RCC 7860 (cell line): ENCODE measurements at regions not wholly inside any gene's neighbourhood (a gene's known extent, or its start where the extent isn't known, plus 50 kb on each side); places are given as distances from the start of the nearest gene placed in this dataset.
"Not testable (repeated sequence)": the region's sequence is repeated elsewhere in the genome, so short reads cannot be mapped to it uniquely, and the experiment has no call there.

Experiments used
- DNase-seq: peaks from one replicate; pipeline ENCODE4 v3.0.0-alpha.2; 2015; ENCODE audit warnings: low spot score
- FAIRE-seq: peaks from 2 replicates; lab custom pipeline; 2012; peaks lifted over from hg19 to GRCh38; lab: Jason Lieb, UNC

DNA sequence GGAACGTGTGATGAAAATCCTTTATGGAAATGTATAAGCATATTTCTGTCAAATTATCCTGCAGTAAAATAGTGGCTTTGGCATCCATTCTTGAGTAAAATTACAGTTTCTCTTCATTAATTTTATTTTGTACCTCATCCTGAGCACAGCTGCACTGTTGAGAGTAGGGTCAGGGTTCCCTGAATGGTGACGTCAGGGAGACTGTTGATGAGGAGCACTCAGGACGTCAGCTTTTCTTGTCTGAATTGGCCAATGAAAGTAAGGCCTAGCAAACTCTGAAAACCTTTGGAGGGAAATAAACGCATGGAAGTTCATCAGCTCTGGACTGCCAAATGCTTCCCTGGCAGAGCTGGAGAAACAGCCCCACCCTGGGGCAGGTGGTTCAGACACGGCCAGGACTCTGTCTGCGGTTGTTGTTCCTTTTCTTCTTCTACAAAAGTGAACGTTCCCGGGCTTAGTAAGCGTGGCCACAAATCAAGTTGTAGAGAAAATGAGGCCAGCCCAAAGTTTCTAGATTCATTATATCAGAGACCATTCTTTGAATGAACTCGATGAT, 179.7 kb upstream of the EXOC2 start:
- DNase-seq: no peak
- no peak for FAIRE-seq

DNA sequence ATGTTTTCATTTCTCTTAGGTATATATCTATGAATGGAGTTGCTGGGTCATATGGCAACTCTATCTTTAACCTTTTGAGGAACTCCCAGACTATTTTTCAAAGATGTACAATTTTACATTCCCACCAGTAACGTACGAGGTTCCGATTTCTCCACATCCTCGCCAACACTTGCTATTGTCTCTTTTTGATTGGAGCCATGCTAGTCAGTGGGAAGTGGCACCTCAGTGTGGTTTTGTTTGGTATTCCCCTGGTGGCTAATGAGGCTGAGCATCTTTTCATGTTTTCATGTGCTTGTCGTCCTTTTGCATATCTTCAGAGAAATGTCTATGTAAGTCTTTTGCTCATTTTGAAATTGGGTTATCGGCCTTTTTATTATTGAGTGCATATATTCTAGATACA, 178.6 kb upstream of the EXOC2 start:
- FAIRE-seq (no peak), DNase-seq (no peak)

DNA sequence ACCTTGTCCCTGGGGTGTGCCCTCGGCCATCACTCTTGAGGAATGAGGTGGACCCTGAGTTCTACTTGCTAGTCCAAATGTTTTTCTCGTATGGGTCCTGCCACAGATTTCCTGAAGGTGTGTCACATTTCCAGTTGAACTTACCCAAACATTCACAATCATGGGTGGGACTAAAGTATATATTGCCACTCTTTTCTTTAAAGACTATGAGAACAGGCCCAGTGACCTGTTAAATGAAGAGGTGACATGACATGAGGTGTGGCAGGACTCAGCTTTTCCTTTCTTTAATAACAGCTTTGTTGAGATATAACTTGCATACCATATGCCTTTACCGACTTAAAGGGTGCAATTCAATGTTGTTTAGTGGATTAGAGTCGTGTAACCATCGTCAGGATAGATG, 177.2 kb upstream of the EXOC2 start:
- DNase-seq: no peak
- FAIRE-seq: no peak

DNA sequence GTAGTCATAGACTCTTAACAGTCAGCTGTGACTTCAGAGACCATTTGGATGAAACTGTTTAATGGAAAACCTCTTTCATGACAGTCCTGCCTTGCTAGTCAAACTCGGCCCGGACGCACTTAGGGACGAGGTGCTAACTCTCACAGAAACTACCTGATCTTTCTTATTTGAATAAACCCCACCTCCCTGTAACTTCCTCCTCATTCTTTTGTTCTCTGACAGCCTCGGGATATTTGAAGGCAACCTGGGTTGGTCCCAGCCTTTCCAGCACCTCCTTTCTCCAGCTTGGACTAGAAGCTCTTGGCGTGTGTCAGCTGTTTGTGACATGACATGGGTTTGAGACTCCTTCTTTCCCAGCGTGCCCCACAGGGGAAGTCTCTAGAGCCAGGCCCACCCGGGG, 175.3 kb upstream of the EXOC2 start:
- no peak for DNase-seq
- no peak for FAIRE-seq

DNA sequence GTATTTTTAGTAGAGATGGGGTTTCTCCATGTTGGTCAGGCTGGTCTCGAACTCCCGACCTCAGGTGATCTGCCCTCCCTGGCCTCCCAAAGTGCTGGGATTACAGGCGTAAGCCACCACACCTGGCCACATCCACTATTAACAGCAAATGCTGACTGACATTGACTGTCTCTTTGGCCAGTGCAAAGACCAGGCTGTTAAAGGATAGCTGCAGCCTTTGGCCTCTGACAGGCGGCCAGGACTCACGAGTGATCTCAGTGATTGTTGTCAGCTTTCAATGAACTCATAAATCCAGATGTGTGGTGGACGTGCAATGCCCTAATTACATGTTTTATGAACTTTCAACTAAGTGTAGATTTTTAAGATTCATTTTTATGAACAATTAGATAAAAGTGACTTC, 174.4 kb upstream of the EXOC2 start:
- DNase-seq (no peak), FAIRE-seq (no peak)

DNA sequence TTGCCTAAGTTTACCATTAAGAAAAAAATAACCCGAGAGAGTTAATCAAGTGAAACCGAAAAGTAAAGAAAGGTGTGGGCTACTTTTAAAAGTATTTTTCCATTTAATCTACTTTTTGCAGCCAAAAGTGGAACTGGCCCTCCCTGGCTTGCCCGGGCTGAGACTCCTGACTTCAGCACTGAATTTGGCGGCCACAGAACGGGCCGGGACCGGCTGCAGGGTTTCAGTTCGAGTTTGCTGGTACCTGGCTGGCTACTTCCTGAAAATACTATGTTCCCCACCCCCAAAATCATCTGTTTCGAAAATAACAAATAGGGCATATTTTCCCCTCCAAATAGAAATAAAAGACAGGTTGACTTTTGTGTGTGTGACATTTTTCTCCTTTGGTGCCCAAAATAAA, 173.4 kb upstream of the EXOC2 start:
- no peak for DNase-seq
- FAIRE-seq: no peak

DNA sequence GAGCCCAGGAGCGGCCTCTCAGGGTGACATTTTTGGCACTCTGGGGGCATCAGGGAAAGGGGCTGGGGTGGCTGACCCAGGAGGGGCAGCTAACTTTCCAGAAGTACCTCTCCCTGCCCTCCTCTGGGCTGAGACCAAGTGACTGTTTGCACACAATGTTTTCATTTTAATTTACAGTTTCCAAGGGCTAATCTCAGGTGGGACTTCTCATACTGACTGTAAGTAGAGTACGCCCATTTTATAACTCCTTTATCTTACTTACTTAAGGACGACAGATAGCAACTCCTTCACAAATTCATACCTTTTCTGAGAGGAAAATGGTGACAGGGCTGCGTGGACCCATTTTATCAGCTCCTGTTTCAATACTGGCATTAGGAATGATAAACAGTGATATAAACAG, 172.9 kb upstream of the EXOC2 start:
- FAIRE-seq (no peak), DNase-seq (no peak)

DNA sequence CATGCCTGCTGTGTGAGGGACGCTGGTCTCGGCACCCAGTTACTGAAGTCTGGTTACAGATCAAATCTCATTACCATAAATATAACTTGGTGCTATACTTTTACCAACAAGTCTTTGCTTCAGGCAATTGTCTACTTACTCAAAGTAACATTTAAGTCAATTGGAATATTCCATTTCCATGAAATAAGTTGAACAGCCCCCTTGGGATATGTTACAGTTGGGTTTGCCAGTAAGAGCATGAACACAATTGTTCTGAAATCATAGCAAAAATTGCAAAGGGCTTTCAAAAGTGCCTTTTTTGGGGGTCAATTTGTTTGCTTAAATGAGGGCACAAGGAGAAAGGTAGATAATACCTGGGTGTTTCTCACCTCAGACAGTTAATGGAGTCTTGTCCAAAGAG, 170.9 kb upstream of the EXOC2 start:
- DNase-seq (no peak), FAIRE-seq (no peak)

DNA sequence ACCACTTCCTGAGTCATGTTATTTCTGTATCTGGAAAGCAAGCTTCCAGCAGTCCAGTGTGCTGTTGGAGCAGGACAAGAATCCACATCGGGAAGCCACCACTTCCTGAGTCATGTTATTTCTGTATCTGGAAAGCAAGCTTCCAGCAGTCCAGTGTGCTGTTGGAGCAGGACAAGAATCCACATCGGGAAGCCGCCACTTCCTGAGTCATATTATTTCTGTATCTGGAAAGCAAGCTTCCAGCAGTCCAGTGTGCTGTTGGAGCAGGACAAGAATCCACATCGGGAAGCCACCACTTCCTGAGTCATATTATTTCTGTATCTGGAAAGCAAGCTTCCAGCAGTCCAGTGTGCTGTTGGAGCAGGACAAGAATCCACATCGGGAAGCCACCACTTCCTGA, 170.2 kb upstream of the EXOC2 start:
- DNase-seq, FAIRE-seq: not testable (repeated sequence)

DNA sequence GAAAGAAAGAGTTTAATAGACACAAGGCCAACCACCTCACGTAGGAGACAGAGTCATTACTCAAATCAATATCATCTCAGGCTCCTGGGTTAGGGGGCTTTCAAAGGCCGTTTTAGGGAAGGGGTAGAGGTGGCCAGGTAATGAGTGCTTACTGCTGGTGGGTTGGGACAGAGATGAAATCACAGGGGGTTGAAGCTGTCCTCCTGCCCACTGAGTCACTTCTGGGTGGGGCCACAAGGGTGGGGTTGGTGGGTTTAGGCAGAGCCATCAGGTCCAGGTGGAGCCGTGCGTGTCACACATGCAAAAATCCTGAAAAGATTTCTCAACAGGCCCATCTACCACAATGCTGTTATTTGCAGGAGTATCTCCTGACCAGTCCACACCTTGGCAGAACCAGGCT, 167.0 kb upstream of the EXOC2 start:
- no peak for FAIRE-seq

DNA sequence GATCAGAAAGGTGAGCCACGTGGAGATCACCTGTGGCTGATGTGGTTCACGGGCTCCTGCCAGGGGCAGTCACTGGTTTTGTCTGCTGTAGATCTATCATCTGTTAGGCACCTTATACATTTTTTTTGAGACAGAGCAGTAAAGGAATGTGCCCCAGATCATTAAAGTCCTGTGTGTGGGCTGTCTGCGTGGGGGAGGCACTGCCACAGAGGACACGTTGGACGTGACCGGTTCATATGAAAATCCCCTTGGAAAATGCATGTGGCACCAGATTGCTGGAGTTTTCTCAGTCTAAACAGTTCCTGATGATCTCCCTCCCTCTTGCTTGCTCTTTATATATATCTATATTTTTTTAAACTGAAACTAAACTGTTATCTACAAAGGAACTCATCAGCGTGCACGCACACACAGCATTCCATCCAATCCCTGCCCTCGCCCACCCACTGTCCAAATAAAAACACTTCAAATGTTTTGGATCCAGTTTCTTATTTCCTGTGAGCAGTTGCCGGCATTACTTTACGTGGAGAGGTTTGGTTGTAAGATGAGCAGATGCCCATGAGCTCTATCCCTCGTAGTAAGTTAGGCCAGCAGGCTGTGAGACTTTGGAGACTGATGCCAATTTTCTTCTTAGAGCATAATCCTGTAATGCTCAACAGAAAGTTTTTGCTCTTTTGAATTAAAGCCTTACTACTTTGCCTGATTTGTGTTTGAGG, 161.6 kb upstream of the EXOC2 start:
- FAIRE-seq: no peak
- DNase-seq: no peak

More for the DNA sequence above, 167.0 kb upstream of the EXOC2 start:
- DNase-seq: no peak

DNA sequence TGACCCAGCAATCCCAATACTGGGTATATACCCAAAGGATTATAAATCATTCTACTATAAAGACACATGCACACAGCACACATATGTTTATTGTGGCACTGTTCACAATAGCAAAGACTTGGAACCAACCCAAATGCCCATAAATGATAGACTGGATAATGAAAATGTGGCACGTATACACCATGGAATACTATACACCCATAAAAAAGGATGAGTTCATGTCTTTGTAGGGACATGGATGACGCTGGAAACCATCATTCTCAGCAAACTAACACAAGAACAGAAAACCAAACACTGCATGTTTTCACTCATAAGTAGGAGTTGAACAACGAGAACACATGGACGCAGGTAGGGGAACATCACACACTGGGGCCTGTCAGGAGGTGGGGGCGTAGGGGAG, 159.3 kb upstream of the EXOC2 start:
- not testable (repeated sequence) for DNase-seq, FAIRE-seq

DNA sequence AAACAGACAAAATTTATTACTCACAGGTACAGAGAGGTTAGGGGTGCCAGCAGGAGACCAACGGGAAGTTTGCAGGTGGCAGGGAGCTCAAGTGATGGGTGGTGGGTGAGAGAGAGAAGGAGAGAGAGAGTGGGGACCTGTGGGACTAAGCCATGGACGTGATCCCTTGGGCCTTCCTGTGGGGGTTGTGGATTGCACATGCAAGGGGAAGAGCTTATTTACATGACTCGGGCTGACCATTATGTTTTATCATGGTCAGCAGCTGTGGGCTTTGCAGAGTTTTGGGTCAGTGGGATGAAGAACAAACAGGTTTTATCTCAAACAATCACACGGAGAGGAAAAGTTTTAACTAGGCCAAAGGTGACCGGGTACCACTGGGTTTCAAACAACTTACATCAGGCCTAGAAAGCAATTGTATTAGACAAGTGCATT, 156.2 kb upstream of the EXOC2 start:
- DNase-seq (no peak), FAIRE-seq (no peak)

DNA sequence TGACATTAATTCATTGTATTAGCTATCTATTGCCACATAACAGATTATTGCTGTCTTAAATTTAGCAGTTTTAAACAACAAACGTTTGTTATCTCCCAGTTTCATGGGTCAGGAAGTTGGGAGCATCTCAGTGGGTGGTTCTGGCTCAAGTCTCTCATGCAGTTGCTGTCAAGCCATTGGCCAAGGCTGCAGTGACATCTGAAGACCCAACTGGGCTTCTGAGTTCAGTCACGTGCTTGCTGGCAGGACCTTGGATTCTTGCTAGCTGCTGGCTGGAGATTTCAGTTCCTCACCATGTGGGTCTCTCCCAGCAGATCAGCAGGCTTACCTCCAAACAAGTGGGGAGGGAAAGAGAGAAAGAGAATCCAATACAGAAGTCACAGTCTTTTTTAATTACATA, 152.6 kb upstream of the EXOC2 start:
- DNase-seq (no peak), FAIRE-seq (no peak)

DNA sequence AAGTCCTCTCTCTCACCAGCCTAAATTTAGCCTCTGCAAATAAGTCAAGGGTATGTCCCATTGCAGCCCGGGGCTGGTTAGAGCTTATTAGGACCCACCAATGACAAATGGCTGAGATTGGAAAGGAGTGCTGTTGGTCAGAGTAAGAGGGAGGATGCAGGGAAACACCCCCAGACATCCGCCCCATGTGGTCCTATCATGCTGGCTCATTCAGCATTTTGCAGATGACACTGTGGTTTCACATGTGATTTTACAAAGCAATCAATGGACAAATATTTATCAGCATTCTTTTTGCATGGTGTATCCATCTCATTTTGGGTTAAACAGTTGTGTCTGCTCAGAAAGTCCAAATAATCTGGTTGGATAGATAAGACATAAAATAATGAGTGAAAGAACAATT, 152.2 kb upstream of the EXOC2 start:
- FAIRE-seq (no peak), DNase-seq (no peak)

DNA sequence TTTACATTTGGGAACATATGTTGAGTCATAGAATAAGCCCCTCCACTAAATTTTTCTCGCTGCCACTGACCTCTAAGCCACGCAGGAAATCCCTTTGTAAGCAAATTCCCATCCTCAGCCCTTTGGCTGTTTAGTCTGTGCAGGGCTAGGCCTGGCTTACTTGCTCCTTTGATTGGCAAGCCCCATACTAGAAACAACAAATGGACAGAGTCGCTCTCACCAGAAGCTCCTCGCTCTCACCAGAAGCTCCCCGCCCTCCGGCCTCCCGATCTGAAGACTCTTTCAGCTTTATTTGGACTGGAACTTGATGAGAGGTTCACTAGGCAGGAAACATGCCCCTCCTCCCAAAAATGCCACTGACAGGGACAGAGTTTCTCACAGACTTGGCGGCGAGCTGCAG, 149.2 kb upstream of the EXOC2 start:
- DNase-seq (no peak), FAIRE-seq (no peak)

DNA sequence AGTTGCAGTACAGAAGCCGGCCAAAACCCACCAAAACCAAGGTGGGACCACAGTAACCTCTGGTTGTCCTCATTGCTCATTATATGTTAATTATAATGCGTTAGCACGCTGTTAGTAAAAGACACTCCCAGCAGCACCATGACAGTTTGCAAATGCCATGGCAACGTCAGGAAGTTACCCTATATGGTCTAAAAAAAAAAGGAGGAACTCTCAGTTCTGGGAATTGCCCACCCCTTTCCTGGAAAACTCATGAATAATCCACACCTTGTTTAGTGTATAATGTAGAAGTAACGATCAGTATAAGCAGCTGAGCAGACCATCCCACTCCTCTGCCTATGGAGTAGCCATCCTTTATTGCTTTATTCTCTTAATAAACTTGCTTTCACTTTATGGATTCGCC, 148.6 kb upstream of the EXOC2 start:
- no peak for FAIRE-seq
- DNase-seq: no peak

DNA sequence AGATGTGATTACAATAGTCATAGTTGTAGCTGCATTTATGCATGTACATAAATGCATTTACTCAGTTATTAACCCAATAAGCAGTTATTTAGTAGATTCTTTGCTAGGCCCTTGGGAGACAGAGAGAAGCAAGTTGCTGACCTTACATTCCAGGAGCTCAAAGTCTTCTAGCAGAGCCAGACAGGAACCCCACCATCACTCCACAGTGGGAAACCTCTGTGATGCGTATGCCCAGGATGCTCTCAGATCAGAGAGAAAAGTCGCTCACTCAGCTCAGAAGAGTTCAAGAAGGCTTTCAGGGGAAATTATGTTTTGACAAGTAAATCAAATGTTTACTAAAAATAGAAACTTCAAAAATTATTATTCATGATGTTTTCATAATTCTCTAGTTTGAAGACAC, 146.3 kb upstream of the EXOC2 start:
- FAIRE-seq: no peak

DNA sequence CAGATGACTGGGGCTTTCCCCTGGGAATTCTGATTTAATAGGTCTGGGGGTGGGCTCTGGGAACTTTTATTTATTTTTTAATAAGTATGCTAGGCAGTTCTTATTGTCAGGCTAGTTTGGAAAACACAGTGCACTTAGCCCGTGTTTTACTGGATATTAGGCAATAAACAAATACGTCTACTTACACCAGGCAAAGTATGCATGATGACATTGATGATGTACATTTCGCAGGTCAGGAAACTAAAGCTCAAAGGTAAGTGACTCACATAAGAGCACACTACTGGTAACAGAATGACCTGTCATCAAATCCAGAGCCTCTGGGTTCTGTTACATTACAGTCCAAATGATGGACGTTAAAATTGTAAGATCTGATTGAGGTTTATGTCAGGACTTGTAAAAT, 144.4 kb upstream of the EXOC2 start:
- DNase-seq (no peak), FAIRE-seq (no peak)

More for the DNA sequence above, 146.3 kb upstream of the EXOC2 start:
- DNase-seq: no peak

DNA sequence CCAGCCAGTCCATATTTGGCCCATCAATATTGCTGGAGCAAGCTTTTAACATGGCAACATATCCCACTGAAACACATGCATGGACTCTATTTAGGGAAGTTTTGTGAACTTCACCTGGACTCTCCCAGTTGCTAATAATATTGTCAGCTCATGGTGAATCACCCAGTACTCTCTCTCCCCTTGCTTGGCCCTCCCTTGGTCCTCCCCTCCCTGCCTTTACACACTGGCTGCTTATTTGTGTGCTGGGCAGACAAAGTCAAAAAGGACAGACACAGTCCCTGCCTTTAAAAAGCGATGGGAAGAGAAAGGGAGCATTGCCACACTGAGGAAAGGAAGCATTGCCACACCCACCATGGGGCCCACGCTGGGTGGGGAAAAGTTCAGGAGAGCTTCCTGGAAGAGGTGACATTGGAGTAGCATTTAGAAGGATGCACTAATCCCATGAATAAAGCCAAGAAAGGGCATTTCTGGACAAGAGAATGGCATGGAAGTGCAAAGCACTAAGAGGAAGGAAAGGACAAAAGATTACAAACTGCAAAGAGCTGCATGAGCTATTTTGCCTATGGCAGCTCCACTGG, 143.4 kb upstream of the EXOC2 start:
- FAIRE-seq (peak; percentile 66), DNase-seq (peak; percentile 13)

DNA sequence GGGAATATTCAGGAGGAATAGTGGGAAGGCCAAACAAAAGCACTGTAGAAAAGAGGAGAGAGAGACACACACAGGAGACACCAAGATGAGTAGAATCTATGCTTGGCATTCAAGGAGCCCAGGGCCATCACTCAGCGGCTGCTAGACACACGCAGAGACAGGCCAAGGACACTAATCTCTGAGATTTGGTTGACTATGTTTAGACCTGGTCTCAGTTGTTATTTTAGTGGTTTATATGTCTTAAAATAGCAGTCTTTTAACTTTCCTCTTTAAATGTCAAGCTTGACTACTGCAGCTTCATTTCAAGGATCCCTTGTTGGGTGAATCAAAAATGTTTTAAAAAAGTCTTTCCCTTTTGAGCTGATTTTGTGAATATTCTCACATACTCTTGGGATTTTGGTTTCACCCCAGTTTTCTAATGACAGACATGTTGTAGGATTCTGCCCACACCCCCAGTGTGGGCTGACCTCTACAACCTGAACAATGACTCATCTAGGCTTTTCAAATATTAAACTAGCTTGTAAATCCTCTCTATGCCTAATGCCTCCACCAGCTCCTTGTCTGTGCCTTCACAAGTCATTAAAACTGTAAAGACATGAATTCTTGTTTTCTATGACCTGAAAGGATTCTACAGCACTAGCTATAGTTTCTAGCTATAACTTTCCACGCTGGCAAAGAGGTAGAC, 142.7 kb upstream of the EXOC2 start:
- peak; percentile 86 for FAIRE-seq
- peak; percentile 10 for DNase-seq

DNA sequence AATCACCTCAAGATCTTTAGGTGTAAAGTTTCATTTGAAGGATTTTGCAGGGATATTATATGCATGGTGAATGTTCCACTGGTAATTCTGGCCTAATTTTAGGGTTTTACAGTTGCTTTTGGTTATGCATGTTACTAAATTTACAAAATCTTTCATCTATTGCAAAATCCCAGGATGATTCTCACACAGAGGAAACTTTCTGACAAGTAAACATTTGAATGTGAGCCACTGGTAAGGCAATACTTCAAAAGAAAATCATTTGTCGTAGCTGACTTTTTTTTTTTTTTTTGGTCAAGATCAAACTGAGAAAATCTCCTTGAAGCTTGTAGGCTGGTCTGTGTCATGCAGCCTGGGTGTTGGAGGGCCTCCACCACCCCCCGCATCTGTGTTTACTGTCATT, 141.9 kb upstream of the EXOC2 start:
- no peak for DNase-seq
- FAIRE-seq: no peak
